ENCODE measurements at regions not wholly inside any gene's neighbourhood (a gene's known extent, or its start where the extent isn't known, plus 50 kb on each side); places are given as distances from the start of the nearest gene placed in this dataset.
A peak's percentile ranks its signal among the peaks of the same experiment; 100 is the strongest.

DNA sequence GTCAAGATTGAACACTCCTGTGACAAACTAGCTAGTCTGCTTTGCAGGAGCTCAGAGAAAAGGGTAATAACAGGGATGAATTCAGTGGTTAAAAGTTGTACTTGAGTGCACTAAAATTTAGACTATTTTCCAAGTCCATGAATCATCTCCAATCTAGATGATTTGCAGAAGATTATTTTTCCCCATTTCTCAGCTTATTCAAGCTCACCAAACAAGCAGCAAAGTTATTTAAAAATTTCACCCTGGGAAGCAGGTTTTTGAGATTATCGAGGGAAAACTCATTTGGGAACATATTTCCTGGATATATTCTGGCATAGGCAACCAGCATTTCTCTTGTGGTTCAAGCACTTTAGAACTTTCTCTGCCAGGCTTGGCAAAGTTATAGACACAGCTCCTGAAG, 311.4 kb downstream of the TLE1 start:
- DNase-seq (no peak), ATAC-seq (no peak)
- intact Hi-C loops (cut with DNase I, micrococcal nuclease): no loop called here

DNA sequence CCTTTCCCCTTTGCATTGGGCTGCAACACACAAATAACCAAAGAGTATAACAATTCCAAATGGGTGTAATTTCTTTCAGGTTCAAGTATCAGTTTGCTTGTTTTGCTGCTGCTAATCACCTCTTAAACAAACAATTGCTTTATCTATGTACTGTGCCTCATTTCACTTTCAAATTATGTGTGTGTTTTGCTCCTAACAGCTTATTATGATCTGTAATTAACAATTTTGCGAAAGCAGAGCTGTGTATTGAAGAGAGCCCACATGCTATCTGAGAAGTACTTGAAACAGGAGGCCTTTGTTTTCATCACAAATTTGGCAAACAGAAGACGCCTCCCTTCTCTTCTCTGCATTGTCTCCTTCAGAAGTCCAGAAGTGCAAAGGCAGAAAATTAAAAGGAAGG, 312.0 kb downstream of the TLE1 start:
- DNase-seq: no peak
- intact Hi-C loops (cut with DNase I, micrococcal nuclease): no loop called here
- no peak for ATAC-seq

DNA sequence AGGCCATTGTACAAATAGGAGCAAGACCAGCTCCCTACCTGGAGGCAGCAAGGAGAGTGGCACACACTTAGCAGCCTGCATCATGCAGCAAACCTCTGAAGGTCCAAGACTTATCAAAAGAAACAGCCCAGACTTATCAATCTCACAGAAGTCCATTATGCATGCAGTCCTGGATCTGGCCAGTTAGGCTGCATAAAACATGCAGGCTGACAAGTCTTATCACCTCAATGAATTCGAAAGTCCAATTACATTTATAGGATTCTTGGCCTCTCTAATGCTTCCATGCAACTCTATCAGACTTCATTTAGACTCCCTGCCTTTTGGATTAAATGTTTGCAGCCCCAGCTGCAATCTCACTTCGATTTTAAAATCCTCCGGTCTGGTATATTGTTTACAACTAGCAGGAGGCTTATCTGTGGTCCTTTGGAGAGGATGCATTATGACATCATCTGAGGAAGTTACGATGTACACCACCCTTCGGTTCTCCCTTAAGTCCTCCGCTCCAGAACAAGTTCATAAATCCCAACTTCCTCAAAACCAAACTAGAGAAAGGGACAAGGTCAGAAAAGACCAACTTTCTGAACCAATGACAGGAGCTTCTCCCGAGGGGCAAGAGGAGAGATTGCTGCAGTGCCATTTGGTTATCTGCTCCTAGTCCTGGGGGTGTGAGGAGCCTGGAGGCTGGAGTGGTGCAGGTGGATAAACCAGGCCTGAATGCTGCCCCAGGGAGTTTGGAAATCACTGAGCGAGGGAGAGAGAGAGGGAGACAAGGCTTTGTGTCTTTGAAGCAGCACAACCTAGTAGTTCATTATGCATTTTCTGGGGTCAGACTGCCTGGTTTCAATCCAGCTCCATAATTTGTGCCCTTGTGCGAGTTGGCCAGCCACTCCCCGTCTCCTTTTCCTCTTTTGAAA, 313.9 kb downstream of the TLE1 start:
- DNase-seq (no peak), ATAC-seq (no peak)
- intact Hi-C loops (cut with DNase I, micrococcal nuclease): no loop called here

DNA sequence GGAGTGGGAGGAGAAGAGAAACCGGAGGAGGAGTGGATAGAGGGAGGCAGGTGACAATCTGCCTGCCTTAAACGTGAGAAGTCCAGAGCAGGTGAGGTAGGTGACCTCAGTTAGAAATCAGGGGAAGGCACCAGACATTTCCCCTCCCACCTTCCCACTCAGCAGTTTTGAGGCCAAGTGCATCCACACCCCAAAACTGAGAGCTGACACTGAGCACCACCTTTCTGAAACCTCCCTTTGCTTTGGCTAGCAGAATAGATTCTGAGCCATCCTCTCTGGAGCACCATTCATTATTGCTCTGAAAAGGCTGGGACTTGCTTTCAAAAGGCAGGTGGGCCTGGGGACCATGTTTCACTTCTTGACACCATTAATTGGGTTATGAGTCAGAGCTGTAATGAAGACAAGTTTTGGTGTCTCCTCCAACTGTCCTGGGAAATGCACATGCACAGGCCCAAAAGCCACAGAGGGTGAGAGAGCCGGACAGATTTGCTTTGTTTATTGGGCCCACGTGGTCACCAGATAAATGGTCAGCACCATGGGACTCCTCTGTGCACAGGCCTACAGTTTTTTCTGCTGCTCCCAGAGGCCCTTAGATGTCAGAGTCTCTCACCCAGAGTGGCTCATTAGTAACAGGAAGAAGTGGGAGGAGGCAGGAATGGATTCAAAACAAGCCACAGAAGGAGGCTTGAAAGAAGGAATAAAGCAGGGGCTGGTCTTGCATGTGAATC, 314.7 kb downstream of the TLE1 start:
- DNase-seq (no peak), ATAC-seq (no peak)
- intact Hi-C loops (cut with DNase I, micrococcal nuclease): no loop called here

DNA sequence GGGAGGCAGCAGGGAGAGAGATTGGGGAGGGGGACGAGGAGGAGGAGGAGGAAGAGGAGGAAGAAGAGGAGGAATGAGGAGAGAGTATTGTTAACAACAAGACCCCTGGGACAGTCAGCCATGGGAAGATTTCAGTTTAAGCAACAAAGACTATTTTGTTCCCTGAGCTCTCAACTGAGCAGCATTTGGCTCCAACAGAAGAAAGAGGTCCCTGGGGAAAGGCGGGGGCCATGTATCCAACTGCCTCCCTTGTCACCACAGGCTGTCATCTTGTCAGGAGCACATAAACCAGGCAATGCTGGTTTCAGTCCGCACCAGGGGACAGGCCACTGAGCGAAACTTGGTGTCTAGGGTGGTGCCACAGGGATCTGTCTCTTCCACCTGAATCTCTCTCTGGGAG, 316.1 kb downstream of the TLE1 start:
- intact Hi-C loops (cut with DNase I, micrococcal nuclease): no loop called here
- no peak for DNase-seq
- no peak for ATAC-seq

DNA sequence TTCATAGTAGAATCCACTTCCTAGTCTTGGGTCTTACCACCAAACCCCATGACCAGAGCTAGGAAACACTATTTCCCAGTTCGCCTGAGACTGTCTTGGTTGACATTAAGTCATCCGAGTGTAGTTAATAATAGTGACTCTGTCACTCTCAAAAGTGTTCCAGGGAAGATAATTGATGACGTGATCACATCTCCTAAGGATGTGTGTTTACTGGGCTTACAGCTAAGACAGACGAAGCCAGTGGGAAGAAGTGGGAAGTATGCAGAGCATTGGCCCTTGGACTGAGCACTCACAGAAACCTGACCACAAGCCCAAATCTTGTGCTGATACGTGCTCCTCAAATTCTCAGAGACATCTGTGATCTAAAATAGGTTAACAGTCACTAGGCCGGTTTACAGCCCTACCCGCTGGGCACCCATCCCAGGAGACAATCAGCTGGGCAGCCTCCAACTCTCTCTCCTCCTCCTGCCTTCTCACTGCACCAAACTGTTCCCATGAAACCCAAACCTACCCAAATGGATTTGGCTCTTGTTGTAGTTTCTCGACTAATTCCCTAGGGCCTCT, 316.6 kb downstream of the TLE1 start:
- intact Hi-C loops (cut with DNase I, micrococcal nuclease): no loop called here
- no peak for DNase-seq
- no peak for ATAC-seq

DNA sequence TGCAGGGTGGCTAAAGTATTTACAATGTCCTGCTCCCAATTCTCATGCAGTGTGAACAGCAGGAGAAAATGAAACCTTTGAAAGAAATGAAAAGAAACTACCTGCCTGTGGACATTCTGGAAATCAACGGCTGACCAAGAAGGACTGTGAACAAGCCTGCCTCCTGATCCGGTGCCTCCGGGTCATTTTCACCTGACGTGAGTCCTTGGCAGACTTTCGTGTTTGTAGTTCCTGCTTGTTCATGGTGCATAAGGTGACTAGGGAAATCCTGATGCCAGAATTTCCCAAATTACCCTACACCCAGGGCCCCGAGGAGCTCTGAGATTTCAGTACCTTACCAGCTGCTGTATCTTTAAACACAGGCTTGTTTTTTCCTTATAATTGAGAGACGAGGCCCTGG, 317.5 kb downstream of the TLE1 start:
- intact Hi-C loops (cut with DNase I, micrococcal nuclease): no loop called here
- DNase-seq (no peak), ATAC-seq (no peak)

DNA sequence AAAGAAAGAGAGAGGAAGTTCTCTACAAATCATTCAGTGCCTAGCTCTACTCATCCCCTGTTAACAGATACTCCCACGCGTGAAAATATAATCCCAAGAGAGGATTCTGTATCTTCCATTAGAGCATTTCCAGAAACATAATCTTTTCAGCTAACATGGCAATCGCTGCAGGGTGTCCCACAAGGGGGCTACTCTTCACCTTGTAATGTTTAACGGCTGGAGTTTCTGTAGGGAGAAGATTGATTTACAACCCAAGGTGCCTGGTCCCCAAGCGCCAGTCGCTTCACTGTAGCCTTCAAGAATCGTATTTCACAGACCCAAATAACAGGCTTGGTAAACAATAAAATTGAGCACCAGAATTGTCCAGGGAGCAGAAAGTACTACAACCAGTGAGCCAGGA, 318.7 kb downstream of the TLE1 start:
- ATAC-seq: no peak
- DNase-seq: no peak
- intact Hi-C loops (cut with DNase I, micrococcal nuclease): no loop called here

DNA sequence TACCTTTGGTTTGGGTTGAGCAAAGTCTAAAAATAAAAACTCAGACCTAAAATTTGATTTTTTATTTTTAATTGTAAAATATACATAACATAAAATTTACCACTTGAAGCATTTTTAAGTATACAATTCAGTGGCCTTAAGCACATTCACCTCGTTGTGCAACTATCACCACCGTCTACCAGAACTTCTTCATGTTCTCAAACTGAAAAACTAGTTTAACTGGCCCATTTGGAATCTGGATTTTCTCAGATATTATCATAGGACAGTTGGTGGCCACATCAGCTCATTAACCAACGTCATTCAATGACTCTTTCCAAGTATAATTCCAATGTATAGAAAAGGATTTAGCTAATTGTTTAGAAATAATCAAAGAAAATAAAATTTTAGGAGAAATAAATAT, 319.3 kb downstream of the TLE1 start:
- DNase-seq: no peak
- ATAC-seq: no peak
- intact Hi-C loops (cut with DNase I, micrococcal nuclease): no loop called here

DNA sequence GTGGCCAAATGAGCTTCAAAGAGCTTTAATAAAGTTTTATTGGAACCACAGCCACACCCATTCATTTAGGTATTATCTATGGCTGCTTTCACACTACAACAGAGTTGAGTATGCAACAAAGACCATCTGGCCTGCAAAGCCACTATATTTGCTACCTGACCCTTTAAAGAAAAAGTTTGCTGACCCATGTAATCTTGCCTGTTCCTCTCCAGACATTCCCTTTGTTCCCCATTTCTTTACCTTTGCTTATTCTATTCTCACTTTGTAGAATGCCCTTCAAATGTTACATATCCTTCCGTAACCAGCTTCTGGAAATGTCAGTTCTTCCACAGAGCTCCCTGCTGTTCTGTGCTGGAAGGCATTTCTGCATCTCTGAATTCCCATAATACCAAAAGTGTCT, 320.2 kb downstream of the TLE1 start:
- no peak for ATAC-seq
- intact Hi-C loops (cut with DNase I, micrococcal nuclease): no loop called here

DNA sequence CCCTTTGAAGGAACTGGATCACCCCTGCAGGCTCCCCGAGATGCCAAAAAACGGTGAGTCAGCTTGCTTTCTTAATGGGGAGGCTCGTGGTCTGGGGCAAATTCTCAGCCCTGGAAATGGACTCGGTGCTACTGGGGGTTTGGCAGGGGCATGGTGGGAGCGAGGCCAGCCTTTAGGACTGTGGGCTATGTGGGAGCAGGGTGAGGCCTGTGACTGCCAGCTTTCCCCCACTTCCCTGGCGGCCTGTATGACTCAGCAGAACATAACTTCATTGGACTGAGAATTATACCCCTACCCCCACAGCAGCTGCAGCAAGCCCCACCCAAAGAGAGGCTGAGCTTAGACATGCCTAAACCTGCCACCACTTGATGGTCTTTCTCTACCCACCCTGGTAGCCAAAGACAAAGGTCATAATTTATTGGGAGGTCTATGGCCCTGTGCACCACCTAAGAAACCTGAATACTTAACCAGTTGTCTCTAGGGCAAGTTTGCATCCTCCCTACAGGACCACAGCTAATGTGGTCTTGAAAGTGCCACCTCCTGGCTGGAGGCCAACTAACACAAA, 325.3 kb downstream of the TLE1 start:
- ATAC-seq (no peak), DNase-seq (no peak)
- intact Hi-C loops (cut with DNase I, micrococcal nuclease): no loop called here

More for the DNA sequence above, 320.2 kb downstream of the TLE1 start:
- no peak for DNase-seq

DNA sequence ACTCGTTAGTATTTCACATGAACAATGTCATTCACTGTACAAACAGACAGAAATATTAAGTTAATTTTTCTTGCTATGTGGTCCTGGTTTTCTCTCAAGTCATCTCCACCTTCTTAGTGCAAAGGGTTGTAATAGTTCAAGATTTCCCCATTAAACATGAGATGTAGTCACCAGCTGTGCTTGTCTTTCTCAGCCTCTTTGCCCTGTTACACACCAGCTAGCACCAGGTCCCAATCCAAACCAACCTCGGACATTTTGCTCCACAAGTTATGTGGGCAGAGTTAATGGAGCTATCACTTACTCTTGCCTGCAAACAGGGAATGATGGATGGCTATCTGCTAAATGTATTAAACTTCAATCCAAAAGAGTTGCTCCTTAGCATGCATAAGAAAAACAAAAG, 328.1 kb downstream of the TLE1 start:
- DNase-seq (no peak), ATAC-seq (no peak)
- intact Hi-C loops (cut with DNase I, micrococcal nuclease): no loop called here

DNA sequence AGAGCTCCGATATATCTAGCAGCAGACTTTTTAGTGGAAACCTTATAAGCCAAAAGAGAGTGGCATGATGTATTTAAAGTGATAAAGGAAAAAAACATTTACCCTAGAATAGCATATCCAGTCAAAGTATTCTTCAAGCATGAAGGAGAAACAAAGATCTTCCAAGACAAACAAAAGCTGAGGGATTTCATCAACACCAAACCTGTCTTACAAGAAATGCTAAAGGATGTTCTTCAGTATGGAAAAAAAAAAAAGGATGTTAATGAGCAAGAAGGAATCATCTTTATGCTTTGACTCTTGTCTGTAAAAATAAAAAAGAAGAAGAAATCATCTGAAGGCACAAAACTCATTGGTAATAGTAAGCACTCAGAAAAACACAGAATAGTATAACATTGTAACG, 338.2 kb downstream of the TLE1 start:
- intact Hi-C loops (cut with DNase I, micrococcal nuclease): no loop called here
- DNase-seq: no peak
- no peak for ATAC-seq

DNA sequence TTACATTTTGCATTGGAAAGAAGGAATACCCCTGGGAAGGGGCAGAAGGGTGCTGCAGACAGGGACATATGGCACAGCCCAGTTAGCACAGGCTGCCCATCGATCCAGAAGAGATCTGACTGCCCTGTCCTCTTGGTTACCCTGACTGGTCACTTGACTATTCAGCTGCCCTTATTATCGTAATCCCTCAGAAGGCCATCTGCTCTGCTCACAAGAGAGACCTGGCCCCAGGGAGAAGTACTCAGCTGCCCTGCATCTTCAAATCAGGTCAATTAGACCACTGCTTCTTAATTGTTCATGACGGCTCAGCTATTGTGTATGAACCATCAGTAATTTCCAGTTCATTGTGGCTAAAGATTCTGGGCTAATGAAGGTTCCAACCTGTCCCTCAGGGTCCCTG, 345.0 kb downstream of the TLE1 start:
- ATAC-seq (no peak), DNase-seq (no peak)
- intact Hi-C loops (cut with DNase I, micrococcal nuclease): no loop called here

DNA sequence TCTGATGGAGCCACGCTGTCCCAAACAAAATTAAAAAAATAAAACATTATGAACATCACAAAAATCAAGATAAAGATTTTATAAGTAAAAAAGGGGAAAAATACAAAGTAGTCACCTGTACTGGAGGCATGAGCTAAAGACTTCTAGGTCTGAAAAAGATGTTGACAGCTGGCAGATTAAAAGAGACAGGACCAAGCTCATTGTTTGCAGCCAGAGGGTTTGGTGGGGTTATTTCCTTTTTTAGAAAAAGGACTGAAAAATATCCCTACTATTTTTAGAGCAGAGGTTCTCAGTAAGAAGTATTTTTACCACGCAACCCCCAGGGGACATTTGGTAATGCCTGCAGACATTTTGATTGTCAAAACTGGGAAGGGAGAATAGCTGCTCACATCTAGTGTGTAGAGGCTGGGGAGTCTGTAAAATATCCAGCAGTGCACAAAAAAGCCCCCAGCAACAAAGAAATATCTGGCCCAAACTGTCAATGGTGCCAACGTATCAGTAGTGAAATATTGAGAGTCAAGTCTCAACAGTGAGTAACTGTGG, 353.4 kb downstream of the TLE1 start:
- intact Hi-C loops (cut with DNase I, micrococcal nuclease): no loop called here
- ATAC-seq (no peak), DNase-seq (no peak)

DNA sequence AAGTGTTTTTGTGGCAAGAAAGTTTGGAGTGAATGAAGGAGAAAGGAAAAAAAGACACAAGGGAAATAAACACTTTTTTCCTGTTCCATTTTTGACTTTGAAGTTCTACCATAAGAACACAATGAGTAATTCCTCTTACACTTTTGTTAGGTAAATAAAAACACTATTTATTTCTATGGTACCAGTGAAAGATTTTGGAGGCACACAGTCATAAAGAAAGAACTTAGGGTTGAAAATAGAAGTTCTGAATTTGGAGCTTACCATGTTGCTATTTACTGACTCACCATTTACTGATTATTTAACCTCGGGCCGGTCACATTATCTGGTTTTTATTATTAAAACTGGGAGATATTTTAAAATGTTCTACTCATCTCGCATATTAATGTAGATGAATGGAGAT, 367.8 kb downstream of the TLE1 start:
- DNase-seq: no peak
- intact Hi-C loops (cut with DNase I, micrococcal nuclease): no loop called here
- ATAC-seq: no peak

DNA sequence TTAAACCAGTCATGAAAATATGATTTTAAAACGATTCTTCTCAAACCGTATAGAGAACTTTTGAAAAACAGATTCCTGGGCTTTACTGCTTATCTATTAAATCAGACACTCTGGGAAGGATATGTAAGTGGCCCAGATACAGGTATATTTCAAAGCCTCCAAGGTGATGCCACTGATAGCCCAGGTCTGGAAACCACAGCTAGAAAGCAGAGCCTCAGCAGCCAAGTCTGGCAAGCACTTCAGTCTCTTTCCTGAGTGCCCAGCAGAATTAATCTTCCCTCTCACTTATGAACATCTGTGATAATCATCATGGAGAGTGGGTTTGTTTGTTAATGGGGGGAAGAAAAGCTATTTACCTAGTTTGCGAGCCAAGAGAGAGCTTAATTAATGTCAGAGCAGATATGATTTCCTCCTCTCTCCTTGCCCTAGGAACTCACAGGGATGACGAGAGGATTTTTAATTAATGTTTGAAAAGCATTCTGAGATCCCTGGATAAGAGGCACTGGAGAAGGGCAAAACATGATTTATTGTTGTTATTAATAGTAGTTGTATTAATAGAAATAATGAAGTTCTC, 368.4 kb downstream of the TLE1 start:
- DNase-seq (no peak), ATAC-seq (no peak)
- intact Hi-C loops (cut with DNase I, micrococcal nuclease): no loop called here

DNA sequence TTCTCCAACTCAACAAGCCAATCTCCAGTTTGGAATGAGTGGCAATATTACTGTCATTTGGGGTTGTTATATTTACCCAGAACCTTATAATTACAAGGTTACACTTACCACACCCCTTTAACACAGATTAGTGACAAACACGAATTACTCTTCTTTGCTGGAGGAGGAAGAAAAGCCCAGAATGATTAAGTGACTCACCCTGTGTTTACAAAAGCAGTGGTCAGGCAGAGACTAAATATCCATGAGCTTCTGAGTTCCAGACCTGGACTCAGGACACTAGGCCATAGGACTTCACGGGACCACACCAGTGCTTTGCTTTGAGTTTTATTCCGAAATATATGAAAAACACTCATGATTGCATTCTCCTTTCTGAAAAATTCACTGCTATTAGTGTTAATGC, 370.8 kb downstream of the TLE1 start:
- intact Hi-C loops (cut with DNase I, micrococcal nuclease): no loop called here
- no peak for DNase-seq

DNA sequence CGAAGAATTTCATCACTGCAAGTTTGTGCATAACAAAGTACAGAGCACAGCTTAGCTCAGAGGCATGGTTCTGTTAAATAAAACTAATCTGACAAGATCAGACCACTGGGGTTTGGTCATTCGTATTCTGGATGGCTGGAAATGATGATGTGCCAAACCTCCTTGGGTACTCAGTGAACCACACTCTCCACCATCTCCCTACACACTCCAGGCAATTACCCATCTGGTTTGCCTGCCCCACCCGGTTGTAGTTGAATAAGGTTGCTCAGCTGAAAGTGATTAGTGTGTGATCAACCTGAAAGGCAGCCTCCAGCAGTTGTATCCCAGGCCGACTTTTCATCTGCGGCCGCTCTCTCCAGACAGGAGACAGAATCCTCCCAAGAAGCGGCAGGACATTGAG, 371.4 kb downstream of the TLE1 start:
- intact Hi-C loops (cut with DNase I, micrococcal nuclease): no loop called here
- DNase-seq (no peak), ATAC-seq (peak; percentile 61)

More for the DNA sequence above, 370.8 kb downstream of the TLE1 start:
- peak; percentile 76 for ATAC-seq

Measured in left colon (tissue), 2 donors.